ENCODE measurements at regions not wholly inside any gene's neighbourhood (a gene's known extent, or its start where the extent isn't known, plus 50 kb on each side); places are given as distances from the start of the nearest gene placed in this dataset.

DNA sequence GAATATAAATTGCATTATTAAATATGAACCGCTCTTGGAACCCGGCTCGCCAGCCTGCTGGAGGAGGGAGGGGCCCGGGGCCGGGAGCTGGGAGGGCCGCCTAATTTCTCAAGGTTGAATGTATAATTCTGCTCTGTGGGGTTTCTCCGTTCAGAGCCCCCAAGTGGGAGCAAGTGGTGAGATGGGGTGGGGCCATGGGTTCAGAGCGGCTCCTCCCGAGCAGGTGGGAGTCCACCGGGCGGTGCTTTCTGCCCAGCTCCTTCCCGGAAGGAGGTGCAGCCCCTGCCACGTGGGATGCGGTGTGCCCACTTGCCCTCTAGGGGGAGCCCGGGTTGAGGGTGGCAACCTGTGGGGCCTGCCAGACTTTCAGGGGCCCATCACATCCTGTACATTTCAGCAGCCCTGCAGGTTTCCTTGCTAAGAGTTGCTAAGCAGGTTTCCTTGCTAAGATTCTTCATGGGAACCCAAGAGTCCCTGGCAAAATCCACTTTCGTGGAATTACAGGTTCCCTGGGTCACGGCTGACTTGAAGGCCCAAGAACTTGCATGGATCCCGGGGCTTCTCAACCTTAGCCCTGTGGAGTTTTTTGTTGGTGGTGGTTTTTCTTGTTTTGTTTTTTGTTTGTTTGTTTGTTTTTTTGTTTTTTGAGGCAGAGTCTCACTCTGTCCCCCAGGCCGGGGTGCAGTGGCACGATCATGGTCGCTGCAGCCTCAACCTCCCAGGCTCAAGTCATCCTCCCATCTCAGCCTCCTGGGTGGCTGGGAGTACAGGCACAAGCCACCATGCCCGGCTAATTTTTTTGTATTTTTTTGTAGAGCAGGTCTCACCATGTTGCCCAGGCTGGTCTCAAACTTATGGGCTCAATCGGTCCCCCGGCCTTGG is 196.7 kb upstream of the GSE1 start:
- H2AFZ ChIP-seq (ENCODE audit: control insufficient read depth, low read length): peak overlapping the region; percentile 41
- TF ChIP-seq, protein P1, sequence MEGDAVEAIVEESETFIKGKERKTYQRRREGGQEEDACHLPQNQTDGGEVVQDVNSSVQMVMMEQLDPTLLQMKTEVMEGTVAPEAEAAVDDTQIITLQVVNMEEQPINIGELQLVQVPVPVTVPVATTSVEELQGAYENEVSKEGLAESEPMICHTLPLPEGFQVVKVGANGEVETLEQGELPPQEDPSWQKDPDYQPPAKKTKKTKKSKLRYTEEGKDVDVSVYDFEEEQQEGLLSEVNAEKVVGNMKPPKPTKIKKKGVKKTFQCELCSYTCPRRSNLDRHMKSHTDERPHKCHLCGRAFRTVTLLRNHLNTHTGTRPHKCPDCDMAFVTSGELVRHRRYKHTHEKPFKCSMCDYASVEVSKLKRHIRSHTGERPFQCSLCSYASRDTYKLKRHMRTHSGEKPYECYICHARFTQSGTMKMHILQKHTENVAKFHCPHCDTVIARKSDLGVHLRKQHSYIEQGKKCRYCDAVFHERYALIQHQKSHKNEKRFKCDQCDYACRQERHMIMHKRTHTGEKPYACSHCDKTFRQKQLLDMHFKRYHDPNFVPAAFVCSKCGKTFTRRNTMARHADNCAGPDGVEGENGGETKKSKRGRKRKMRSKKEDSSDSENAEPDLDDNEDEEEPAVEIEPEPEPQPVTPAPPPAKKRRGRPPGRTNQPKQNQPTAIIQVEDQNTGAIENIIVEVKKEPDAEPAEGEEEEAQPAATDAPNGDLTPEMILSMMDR (optimal IDR thresholded peaks at IDR 0.05 in 1 of 3, IDR thresholded peaks at IDR 0.05 in 1 of 3, conservative IDR thresholded peaks at IDR 0.05 in 1 of 3; ENCODE audit: extremely low read depth in 1 of 3, insufficient read depth in 2 of 3, low read length in 3 of 3): peak; percentile 84 to 94 (median 92)
- no peak for TF ChIP-seq EZH2 (IDR thresholded peaks at IDR 0.05; ENCODE audit: low read length)
- peaks cover under 1% of the 10 kb centered on the region for H4K20me1 ChIP-seq (ENCODE audit: control insufficient read depth, extremely low read depth, insufficient read depth, low read length)
- dilution Hi-C loops (cut with MboI; ENCODE audit: extremely low pct_ligation_motif_present, low sequenced_read_pairs): no loop called here
- DNase-seq (ENCODE audit: low read depth, low spot score): no peak
- no peaks in the 10 kb centered on the region for H3K9me3 ChIP-seq (ENCODE audit: control insufficient read depth, low read depth, low read length)
- no peaks in the 10 kb centered on the region for H3K9me1 ChIP-seq (ENCODE audit: control insufficient read depth, extremely low read depth, insufficient read depth, low read length)
- no peak overlapping the region for H3K27ac ChIP-seq (ENCODE audit: control insufficient read depth, insufficient read depth, low read length)
- H3K4me3 ChIP-seq (ENCODE audit: control insufficient read depth in 2 of 3, extremely low read depth in 1 of 3, insufficient read depth in 2 of 3, low read depth in 1 of 3, low read length in 3 of 3): peak overlapping the region in 2 of 3 experiments; percentile 10 to 38
- no peak for FAIRE-seq
- H3K9ac ChIP-seq (ENCODE audit: control insufficient read depth, extremely low read depth, insufficient read depth, low read length): peak overlapping the region; percentile 18
- H3K36me3 ChIP-seq (ENCODE audit: control insufficient read depth in 2 of 2, extremely low read depth in 1 of 2, insufficient read depth in 2 of 2, low read length in 2 of 2): no peaks in the 10 kb centered on the region
- no peaks in the 10 kb centered on the region for H3K79me2 ChIP-seq (ENCODE audit: control insufficient read depth, insufficient read depth, low read length)
- H3K27me3 ChIP-seq (ENCODE audit: control insufficient read depth, extremely low read depth, insufficient read depth, low read length): peaks cover 1% of the 10 kb centered on the region
- peak overlapping the region; percentile 49 for H3K4me2 ChIP-seq (ENCODE audit: control insufficient read depth, extremely low read depth, insufficient read depth, low read depth, low read length)
- peaks cover 3% of the 10 kb centered on the region for H3K4me1 ChIP-seq (ENCODE audit: control insufficient read depth, extremely low read depth, insufficient read depth, low read length)

DNA sequence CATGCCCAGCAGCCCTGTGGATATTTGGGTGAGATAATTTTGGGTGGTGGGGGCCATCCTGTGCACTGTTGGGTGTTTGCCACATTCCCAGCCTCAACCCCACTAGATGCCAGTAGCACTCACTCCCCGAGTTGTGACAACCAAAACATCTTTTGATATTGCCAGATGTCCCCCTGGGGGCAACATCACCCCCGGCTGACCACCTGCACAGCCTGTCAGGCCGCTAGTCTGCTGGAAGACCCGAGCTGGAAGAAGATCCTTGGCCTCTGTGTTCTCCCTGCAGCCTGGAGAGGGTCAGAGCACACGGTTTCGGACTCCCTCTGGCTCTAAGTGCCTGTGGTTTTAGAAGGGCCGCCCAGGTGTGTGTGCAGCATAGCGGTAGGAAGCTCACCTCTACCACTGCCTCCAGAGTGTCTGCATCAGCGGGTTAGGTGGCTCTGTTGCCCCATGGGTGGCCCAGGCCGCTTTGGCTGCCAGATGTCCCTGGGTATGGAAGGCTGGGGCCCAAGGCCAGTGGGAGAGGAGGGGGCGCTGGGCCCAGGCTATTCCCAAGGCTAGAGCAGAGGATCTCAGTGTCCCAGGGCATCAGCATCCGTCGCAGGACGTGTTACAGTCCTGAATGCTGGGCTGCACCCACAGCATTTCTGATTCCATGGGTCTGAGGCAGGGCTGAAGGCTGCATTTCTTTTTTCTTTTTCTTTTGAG is 195.8 kb upstream of the GSE1 start:
- Histone ChIP-seq H2AFZ (ENCODE audit: control insufficient read depth, low read length) (no peak overlapping the region), H4K20me1 (ENCODE audit: control insufficient read depth, extremely low read depth, insufficient read depth, low read length) (peaks cover 5% of the 10 kb centered on the region), H3K4me1 (ENCODE audit: control insufficient read depth, extremely low read depth, insufficient read depth, low read length) (peaks cover 3% of the 10 kb centered on the region), H3K9me3 (ENCODE audit: control insufficient read depth, low read depth, low read length) (no peaks in the 10 kb centered on the region), H3K9ac (ENCODE audit: control insufficient read depth, extremely low read depth, insufficient read depth, low read length) (no peak overlapping the region), H3K36me3 (ENCODE audit: control insufficient read depth in 2 of 2, extremely low read depth in 1 of 2, insufficient read depth in 2 of 2, low read length in 2 of 2) (no peaks in the 10 kb centered on the region), H3K9me1 (ENCODE audit: control insufficient read depth, extremely low read depth, insufficient read depth, low read length) (no peaks in the 10 kb centered on the region), H3K27me3 (ENCODE audit: control insufficient read depth, extremely low read depth, insufficient read depth, low read length) (peaks cover 7% of the 10 kb centered on the region), H3K79me2 (ENCODE audit: control insufficient read depth, insufficient read depth, low read length) (no peaks in the 10 kb centered on the region), H3K27ac (ENCODE audit: control insufficient read depth, insufficient read depth, low read length) (no peak overlapping the region), H3K4me3 (ENCODE audit: control insufficient read depth in 2 of 3, extremely low read depth in 1 of 3, insufficient read depth in 2 of 3, low read depth in 1 of 3, low read length in 3 of 3) (no peak overlapping the region), H3K4me2 (ENCODE audit: control insufficient read depth, extremely low read depth, insufficient read depth, low read depth, low read length) (no peak overlapping the region)
- FAIRE-seq (no peak), DNase-seq (ENCODE audit: low read depth, low spot score) (no peak)
- TF ChIP-seq EZH2 (IDR thresholded peaks at IDR 0.05; ENCODE audit: low read length): no peak
- TF ChIP-seq, protein P1 (optimal IDR thresholded peaks at IDR 0.05 in 1 of 3, IDR thresholded peaks at IDR 0.05 in 1 of 3, conservative IDR thresholded peaks at IDR 0.05 in 1 of 3; ENCODE audit: extremely low read depth in 1 of 3, insufficient read depth in 2 of 3, low read length in 3 of 3): no peak
- dilution Hi-C loops (cut with MboI; ENCODE audit: extremely low pct_ligation_motif_present, low sequenced_read_pairs): no loop called here
